HCT116 (cell line): ENCODE measurements at regions not wholly inside any gene's neighbourhood (a gene's known extent, or its start where the extent isn't known, plus 50 kb on each side); places are given as distances from the start of the nearest gene placed in this dataset.

ENCODE experiments used
- ATAC-seq: fragments of 200-7000 bp; cut with Tn5 transposase; 2 replicates; pipeline ENCODE4 v1.9.1; 2020; ENCODE audit warnings: mild to moderate bottlenecking, moderate library complexity
- BruUV-seq: library from RNA; stranded (reverse); fragments of 400-500 nt; replicated peaks from 2 replicates; lab custom pipeline; 2021; lab: Mats Ljungman, UMichigan
- CTCF ChIA-PET: fragments of 300-600 bp; sonication (Branson Sonifier 250); formaldehyde crosslinking; loops from one replicate; lab custom pipeline; 2021; ENCODE audit warnings: antibody characterized with exemption; lab: Charles Lee
- POLR2A ChIA-PET: fragments of 300-600, 350-600 bp; sonication (Branson Sonifier 250); formaldehyde crosslinking; loops from one replicate; lab custom pipeline; 2021; ENCODE audit warnings: antibody characterized with exemption; lab: Charles Lee
- RAD21 ChIA-PET, 2 experiments: fragments of 300-600 bp; sonication (Branson Sonifier 250); formaldehyde crosslinking; loops; one replicate each; lab custom pipeline; 2023; ENCODE audit warnings: low total read pairs in 2 of 2; ENCODE audit not compliant: uncharacterized antibody in 2 of 2, unreplicated experiment in 2 of 2, low non-redundant PET in 1 of 2; lab: Charles Lee
- DNase-seq: peaks from one replicate; pipeline ENCODE4 v3.0.0-alpha.2; 2010; ENCODE audit warnings: low read depth, low spot score
- H2AFZ ChIP-seq: fragments of 200-600 bp; shearing (Covaris generic), sonication (generic); 2 replicates; pipeline ENCODE4 v1.6.1; 2017; ENCODE audit warnings: low read depth, mixed run types, mixed read lengths, antibody characterized with exemption, low read length; ENCODE audit not compliant: poor library complexity, severe bottlenecking
- H3K27ac ChIP-seq: 2 replicates; pipeline ENCODE4 v1.5.1; 2012; ENCODE audit warnings: low read depth, low read length
- H3K27me3 ChIP-seq: fragments of 200-600 bp; sonication (generic); 2 replicates; pipeline ENCODE4 v1.6.1; 2016; ENCODE audit warnings: mixed run types, low read length, mixed read lengths; ENCODE audit not compliant: insufficient read depth
- H3K36me3 ChIP-seq, 2 experiments: fragments of 200-500 bp in 1 of 2; fragments of 200-600 bp in 1 of 2; sonication (Bioruptor generic) in 1 of 2; sonication (generic) in 1 of 2; 2 replicates each; pipeline versions ENCODE4 v1.5.1 to v1.6.1; 2014 to 2016; ENCODE audit warnings: low read length in 2 of 2, inconsistent platforms in 1 of 2, mixed read lengths in 1 of 2, mixed run types in 1 of 2; ENCODE audit not compliant: insufficient read depth in 2 of 2, control insufficient read depth in 1 of 2
- H3K4me1 ChIP-seq, 2 experiments: fragments of 200-600 bp in 1 of 2; sonication (generic) in 1 of 2; 2 replicates each; pipeline versions ENCODE4 v1.5.1 to v1.6.1; 2012 to 2017; ENCODE audit warnings: low read length in 2 of 2, inconsistent platforms in 1 of 2, mild to moderate bottlenecking in 1 of 2, mixed read lengths in 1 of 2, mixed run types in 1 of 2, moderate library complexity in 1 of 2; ENCODE audit not compliant: insufficient read depth in 2 of 2, control insufficient read depth in 1 of 2
- H3K4me2 ChIP-seq: fragments of 200-600 bp; sonication (generic); 2 replicates; pipeline ENCODE4 v1.6.1; 2017; ENCODE audit warnings: mixed run types, low read length, mixed read lengths
- H3K4me3 ChIP-seq, 2 experiments: fragments of 200-600 bp in 1 of 2; sonication (generic) in 1 of 2; replicated peaks in 1 of 2; 2 replicates each; pipeline ENCODE4 v1.5.1; 2011 to 2016; ENCODE audit warnings: low read length in 2 of 2, control low read depth in 1 of 2, low read depth in 1 of 2, mild to moderate bottlenecking in 1 of 2, mixed read lengths in 1 of 2, mixed run types in 1 of 2
- H3K79me2 ChIP-seq: fragments of 200-600 bp; sonication (generic); 2 replicates; pipeline ENCODE4 v1.6.1; 2017; ENCODE audit warnings: mild to moderate bottlenecking, mixed run types, low read length, moderate library complexity, mixed read lengths; ENCODE audit not compliant: insufficient read depth
- H3K9ac ChIP-seq: fragments of 200-600 bp; sonication (generic); 2 replicates; pipeline ENCODE4 v1.6.1; 2016; ENCODE audit warnings: low read length, mixed read lengths
- H3K9me2 ChIP-seq: fragments of 200-600 bp; sonication (generic), shearing (Covaris generic); 2 replicates; pipeline ENCODE4 v1.6.1; 2017; ENCODE audit warnings: mixed run types, mild to moderate bottlenecking, moderate library complexity; ENCODE audit not compliant: insufficient read depth
- H3K9me3 ChIP-seq, 2 experiments: fragments of 200-500 bp in 1 of 2; fragments of 200-600 bp in 1 of 2; sonication (Bioruptor generic) in 1 of 2; sonication (generic) in 1 of 2; 2 replicates each; pipeline ENCODE4 v1.6.1; 2014 to 2017; ENCODE audit warnings: low read length in 2 of 2, mixed read lengths in 2 of 2, inconsistent platforms in 1 of 2, low read depth in 1 of 2, mild to moderate bottlenecking in 1 of 2, mixed run types in 1 of 2, moderate library complexity in 1 of 2; ENCODE audit not compliant: control insufficient read depth in 1 of 2, insufficient read depth in 1 of 2
- H4K20me1 ChIP-seq: fragments of 200-600 bp; sonication (generic), shearing (Covaris generic); 2 replicates; pipeline ENCODE4 v1.6.1; 2017; ENCODE audit warnings: mixed run types, mild to moderate bottlenecking, moderate library complexity; ENCODE audit not compliant: insufficient read depth
- ATF3 ChIP-seq: IDR thresholded peaks from 2 replicates; pipeline ENCODE4 v1.6.1; 2012
- CBX3 ChIP-seq: IDR thresholded peaks from 2 replicates; pipeline ENCODE4 v1.6.1; 2012; ENCODE audit warnings: low read depth
- EGR1 ChIP-seq: IDR thresholded peaks from 2 replicates; pipeline ENCODE4 v1.6.1; 2012; ENCODE audit warnings: low read depth
- EZH2 ChIP-seq: fragments of 200-600 bp; sonication (generic); IDR thresholded peaks from 2 replicates; pipeline ENCODE4 v1.6.1; 2017; ENCODE audit warnings: antibody characterized with exemption, mixed run types
- EZH2phosphoT487 ChIP-seq: fragments of 200-600 bp; IDR thresholded peaks from 2 replicates; pipeline ENCODE4 v1.6.1; 2018; ENCODE audit warnings: antibody characterized with exemption, borderline replicate concordance
- FOSL1 ChIP-seq: IDR thresholded peaks from 2 replicates; pipeline ENCODE4 v1.6.1; 2012; ENCODE audit warnings: low read depth
- JUND ChIP-seq: IDR thresholded peaks from 2 replicates; pipeline ENCODE4 v1.6.1; 2012
- MAX ChIP-seq: IDR thresholded peaks from 2 replicates; pipeline ENCODE4 v1.6.1; 2012
- POLR2A ChIP-seq: IDR thresholded peaks from 2 replicates; pipeline ENCODE4 v1.7.0; 2011; ENCODE audit warnings: borderline replicate concordance; ENCODE audit not compliant: insufficient read depth, insufficient read length; ENCODE audit errors: extremely low read depth
- POLR2AphosphoS5 ChIP-seq: IDR thresholded peaks from 2 replicates; pipeline ENCODE4 v1.6.1; 2011; ENCODE audit warnings: mild to moderate bottlenecking, low read depth, low read length, moderate library complexity
- RAD21 ChIP-seq: IDR thresholded peaks from 2 replicates; pipeline ENCODE4 v1.6.1; 2012; ENCODE audit warnings: low read depth, mild to moderate bottlenecking
- REST ChIP-seq: IDR thresholded peaks from 2 replicates; pipeline ENCODE4 v1.6.1; 2012; ENCODE audit warnings: low read depth
- SIN3A ChIP-seq: IDR thresholded peaks from 2 replicates; pipeline ENCODE4 v1.6.1; 2012; ENCODE audit warnings: low read depth
- SP1 ChIP-seq: IDR thresholded peaks from 2 replicates; pipeline ENCODE4 v1.6.1; 2012; ENCODE audit warnings: low read depth
- SRF ChIP-seq: IDR thresholded peaks from 2 replicates; pipeline ENCODE4 v1.6.1; 2012; ENCODE audit warnings: low read depth
- TCF7L2 ChIP-seq: IDR thresholded peaks from 2 replicates; pipeline ENCODE4 v1.7.0; 2011; ENCODE audit warnings: borderline replicate concordance, inconsistent platforms; ENCODE audit not compliant: insufficient read depth, insufficient read length; ENCODE audit errors: extremely low read depth
- YY1 ChIP-seq: IDR thresholded peaks from 2 replicates; pipeline ENCODE4 v1.6.1; 2011; ENCODE audit warnings: low read length, low read depth, moderate library complexity, mild to moderate bottlenecking; ENCODE audit not compliant: insufficient replicate concordance; ENCODE audit errors: extremely low read depth
- ZBTB33 ChIP-seq: IDR thresholded peaks from 2 replicates; pipeline ENCODE4 v1.6.1; 2011; ENCODE audit warnings: mild to moderate bottlenecking, low read length, moderate library complexity; ENCODE audit not compliant: insufficient replicate concordance; ENCODE audit errors: extremely low read depth
- ZFX ChIP-seq: fragments of 450-650 bp; IDR thresholded peaks from 2 replicates; pipeline ENCODE4 v1.6.1; 2017
- intact Hi-C: fragments of 100-400 bp; cut with micrococcal nuclease; formaldehyde crosslinking; loops from 2 replicates; pipeline ENCODE4 v1.10.0; 2022

- Histone ChIP-seq H4K20me1 (no peaks in the 10 kb centered on the region), H2AFZ (no peak overlapping the region), H3K4me1 (no peaks in the 10 kb centered on the region), H3K9me3 (peaks cover 0 to 13% of the 10 kb centered on the region in 2 experiments; a peak in 1 of 4 replicates), H3K9me2 (no peaks in the 10 kb centered on the region), H3K4me3 (no peak overlapping the region), H3K27me3 (no peaks in the 10 kb centered on the region), H3K9ac (no peak overlapping the region), H3K27ac (no peak overlapping the region), H3K36me3 (no peaks in the 10 kb centered on the region), H3K4me2 (no peak overlapping the region), H3K79me2 (no peaks in the 10 kb centered on the region)
- ChIA-PET CTCF (no interaction called here), POLR2A (no interaction called here), RAD21 (no interaction called here)
- intact Hi-C loops = no loop called here
- BruUV-seq = no TSS peak
- ATAC-seq (no peak), DNase-seq (no peak)
- no peak for TF ChIP-seq POLR2AphosphoS5
- TF ChIP-seq EZH2 = no peak
- TF ChIP-seq RAD21 = no peak
- TF ChIP-seq EZH2phosphoT487 = no peak
- no peak for TF ChIP-seq CBX3
- no peak for TF ChIP-seq SRF
- TF ChIP-seq ZBTB33 = no peak
- no peak for TF ChIP-seq TCF7L2
- no peak for TF ChIP-seq SP1
- no peak for TF ChIP-seq ATF3
- no peak for TF ChIP-seq ZFX
- no peak for TF ChIP-seq SIN3A
- TF ChIP-seq REST = no peak
- no peak for TF ChIP-seq POLR2A
- TF ChIP-seq FOSL1 = no peak
- no peak for TF ChIP-seq YY1
- no peak for TF ChIP-seq JUND
- TF ChIP-seq MAX = no peak
- TF ChIP-seq EGR1 = no peak
Measured at GRCh38 chr7:67758551-67758950, 761.9 kb downstream of the TYW1 start.
